GM12878 (cell line): ENCODE measurements at regions not wholly inside any gene's neighbourhood (a gene's known extent, or its start where the extent isn't known, plus 50 kb on each side); places are given as distances from the start of the nearest gene placed in this dataset.

ENCODE experiments used
- ATAC-seq: fragments of 200-7000 bp; cut with Tn5 transposase; 3 replicates; pipeline ENCODE4 v1.9.1; 2020; ENCODE audit warnings: mild to moderate bottlenecking, moderate library complexity
- BruUV-seq: library from RNA; stranded (reverse); fragments of 400-500 nt; replicated peaks from 2 replicates; lab custom pipeline; 2021; lab: Mats Ljungman, UMichigan
- CTCF ChIA-PET: fragments of 300-600 bp; sonication (Branson Sonifier 250); formaldehyde crosslinking; extraction: SDS; loops from one replicate; lab custom pipeline; 2021; ENCODE audit warnings: inconsistent platforms; lab: Yijun Ruan, JAX
- POLR2A ChIA-PET: fragments of 350-600 bp; formaldehyde crosslinking; extraction: SDS; loops from one replicate; lab custom pipeline; 2021; ENCODE audit warnings: inconsistent platforms; lab: Charles Lee
- RAD21 ChIA-PET: fragments of 300-600 bp; sonication (Branson Sonifier 250); formaldehyde crosslinking; loops from one replicate; lab custom pipeline; 2023; ENCODE audit warnings: antibody characterized with exemption; ENCODE audit not compliant: unreplicated experiment; lab: Charles Lee
- SMC1A ChIA-PET: fragments of 300-600 bp; sonication (Branson Sonifier 250); formaldehyde crosslinking; loops from one replicate; lab custom pipeline; 2023; ENCODE audit not compliant: unreplicated experiment, uncharacterized antibody; lab: Charles Lee
- DNase-seq: peaks from one replicate; pipeline ENCODE4 v3.0.0-alpha.2; 2011; ENCODE audit warnings: low read depth, low spot score
- FAIRE-seq: peaks from 3 replicates; lab custom pipeline; 2011; peaks lifted over from hg19 to GRCh38; lab: Jason Lieb, UNC
- H2AFZ ChIP-seq: 2 replicates; pipeline ENCODE4 v1.6.0; 2011; ENCODE audit warnings: low read depth, low read length, control low read depth; ENCODE audit not compliant: control insufficient read depth
- H3K27ac ChIP-seq: 2 replicates; pipeline ENCODE4 v1.5.1; 2011; ENCODE audit warnings: control low read depth; ENCODE audit not compliant: control insufficient read depth, insufficient read depth
- H3K27me3 ChIP-seq, 2 experiments: replicated peaks in 1 of 2; 2 replicates each; pipeline versions ENCODE4 v1.6.0 to v1.6.1; 2011; ENCODE audit warnings: low read length in 1 of 2; ENCODE audit not compliant: control insufficient read depth in 2 of 2, insufficient read depth in 2 of 2
- H3K36me3 ChIP-seq, 2 experiments: 2 replicates each; pipeline ENCODE4 v1.5.1; 2011; ENCODE audit warnings: low read length in 1 of 2; ENCODE audit not compliant: control insufficient read depth in 2 of 2, insufficient read depth in 2 of 2
- H3K4me1 ChIP-seq: 2 replicates; pipeline ENCODE4 v1.6.1; 2011; ENCODE audit warnings: mild to moderate bottlenecking, low read length, moderate library complexity, mixed read lengths; ENCODE audit not compliant: control insufficient read depth, insufficient read depth
- H3K4me2 ChIP-seq: 2 replicates; pipeline ENCODE4 v1.6.0; 2011; ENCODE audit warnings: control low read depth; ENCODE audit not compliant: control insufficient read depth, insufficient read depth
- H3K4me3 ChIP-seq: fragments of 200-600 bp; sonication (generic); 2 replicates; pipeline ENCODE4 v1.5.1; 2016
- H3K79me2 ChIP-seq: 2 replicates; pipeline ENCODE4 v1.6.0; 2011; ENCODE audit warnings: low read length; ENCODE audit not compliant: control insufficient read depth, insufficient read depth
- H3K9ac ChIP-seq: 2 replicates; pipeline ENCODE4 v1.8.0; 2011; ENCODE audit warnings: low read length, control low read depth, mixed read lengths; ENCODE audit not compliant: control insufficient read depth, insufficient read depth
- H3K9me3 ChIP-seq: replicated peaks from 3 replicates; pipeline ENCODE4 v1.5.1; 2011; ENCODE audit warnings: mild to moderate bottlenecking, low read length; ENCODE audit not compliant: control insufficient read depth, insufficient read depth
- H4K20me1 ChIP-seq: 2 replicates; pipeline ENCODE4 v1.6.0; 2011; ENCODE audit not compliant: control insufficient read depth, insufficient read depth
- CEBPB ChIP-seq, 2 experiments: fragments of 150-350 bp in 1 of 2; IDR thresholded peaks; 2 replicates each; pipeline ENCODE4 v1.6.1; 2012 to 2014; ENCODE audit warnings: low read depth in 2 of 2, low read length in 2 of 2, borderline replicate concordance in 1 of 2, inconsistent platforms in 1 of 2
- ESRRA ChIP-seq: IDR thresholded peaks from 2 replicates; pipeline ENCODE4 v1.6.1; 2012; ENCODE audit warnings: mild to moderate bottlenecking, low read length, improper control_type of control experiment
- NFXL1 ChIP-seq: fragments of 450-650 bp; IDR thresholded peaks from 2 replicates; pipeline ENCODE4 v1.6.1; 2017; ENCODE audit warnings: antibody characterized with exemption, mild to moderate bottlenecking, borderline replicate concordance
- RELA ChIP-seq: fragments of 450-650 bp; IDR thresholded peaks from 2 replicates; pipeline ENCODE4 v1.8.0; 2014; ENCODE audit warnings: borderline replicate concordance; ENCODE audit not compliant: partially characterized antibody
- REST ChIP-seq: IDR thresholded peaks from 2 replicates; pipeline ENCODE4 v1.6.1; 2012; ENCODE audit warnings: mild to moderate bottlenecking, low read depth, low read length
- SKIL ChIP-seq: fragments of 450-650 bp; IDR thresholded peaks from 2 replicates; pipeline ENCODE4 v1.6.1; 2017; ENCODE audit warnings: mild to moderate bottlenecking, low read depth, inconsistent platforms; ENCODE audit not compliant: poor library complexity, severe bottlenecking
- SMC3 ChIP-seq: IDR thresholded peaks from 2 replicates; pipeline ENCODE4 v1.6.1; 2011; ENCODE audit warnings: low read length, improper control_type of control experiment, borderline replicate concordance
- SPI1 ChIP-seq: IDR thresholded peaks from 2 replicates; pipeline ENCODE4 v1.6.1; 2011; ENCODE audit warnings: low read depth, mild to moderate bottlenecking, low read length, moderate library complexity, borderline replicate concordance; ENCODE audit not compliant: insufficient read depth
- TCF7 ChIP-seq: IDR thresholded peaks from 2 replicates; pipeline ENCODE4 v1.6.1; 2014; ENCODE audit warnings: antibody characterized with exemption, borderline replicate concordance
- WGBS: methylation state at CpG from one replicate; pipeline ENCODE4 v1.1.6; 2016; ENCODE audit warnings: low lambda C conversion rate; ENCODE audit not compliant: insufficient replicate concordance, insufficient coverage; ENCODE audit errors: missing lambda C conversion rate; 5-methylcytosine and 5-hydroxymethylcytosine counted together
- in situ Hi-C: fragments of 300-500 bp; cut with MboI; formaldehyde crosslinking; loops from 9 replicates; pipeline ENCODE4 v1.14.3; 2018; ENCODE audit warnings: mixed read lengths
- intact Hi-C: fragments of 100-400 bp; cut with micrococcal nuclease; formaldehyde crosslinking; loops from one replicate; pipeline ENCODE4 v1.14.2; 2022; ENCODE audit not compliant: unreplicated experiment
- TF ChIP-seq, protein P1 (sequence below): fragments of 450-650 bp; IDR thresholded peaks from 2 replicates; pipeline ENCODE4 v1.6.1; 2018; ENCODE audit warnings: borderline replicate concordance, mild to moderate bottlenecking; ENCODE audit not compliant: partially characterized antibody

GRCh38 chr13:100855151-100855550 is 180.6 kb upstream of the TMTC4 start:
- no peaks in the 10 kb centered on the region for H3K4me1 ChIP-seq
- WGBS = 28% methylated on average over 4 of the region's 4 CpGs
- ATAC-seq (peak; percentile 54), DNase-seq (no peak), FAIRE-seq (no peak)
- H4K20me1 ChIP-seq = no peaks in the 10 kb centered on the region
- intact Hi-C loops (no loop called here), in situ Hi-C loops (no loop called here)
- POLR2A ChIA-PET = no interaction called here
- SMC1A ChIA-PET = no interaction called here
- no peak overlapping the region for H3K9ac ChIP-seq
- H3K79me2 ChIP-seq = no peaks in the 10 kb centered on the region
- TF ChIP-seq SPI1 (peak; percentile 65), NFXL1 (no peak)
- H3K4me3 ChIP-seq = no peak overlapping the region
- no peak overlapping the region for H3K27ac ChIP-seq
- BruUV-seq = no TSS peak
- CTCF ChIA-PET = no interaction called here
- no peaks in the 10 kb centered on the region for H3K9me3 ChIP-seq
- H3K27me3 ChIP-seq = no peaks in the 10 kb centered on the region
- no peaks in the 10 kb centered on the region for H3K36me3 ChIP-seq
- H2AFZ ChIP-seq = no peak overlapping the region
- RAD21 ChIA-PET = no interaction called here
- H3K4me2 ChIP-seq = no peak overlapping the region

DNA sequence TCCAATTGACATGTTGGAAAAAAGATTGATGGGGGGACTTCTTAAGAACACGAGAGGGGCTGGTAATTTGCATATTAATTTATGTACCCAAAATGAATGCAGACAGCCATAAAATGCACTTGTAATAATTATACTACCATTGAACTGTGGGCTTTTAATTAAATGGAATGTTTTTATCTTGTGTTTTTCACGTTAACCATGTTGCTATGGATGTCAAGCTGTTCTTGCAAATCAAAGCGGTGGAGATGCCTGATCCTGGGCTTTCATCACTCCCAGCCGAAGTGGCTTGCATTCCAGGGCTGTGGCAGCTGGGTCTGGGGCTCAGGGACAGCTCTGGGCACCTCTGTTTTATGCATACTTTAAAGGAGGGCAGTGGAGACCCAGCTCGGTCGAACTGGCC is 179.4 kb upstream of the TMTC4 start:
- no peak overlapping the region for H2AFZ ChIP-seq
- no peak for TF ChIP-seq TCF7
- TF ChIP-seq ESRRA = no peak
- TF ChIP-seq CEBPB (IDR thresholded peaks at IDR 0.05; ENCODE audit: borderline replicate concordance in 1 of 2, low read depth in 2 of 2, low read length in 2 of 2) = no peak
- no peak for TF ChIP-seq SMC3
- TF ChIP-seq REST = no peak
- TF ChIP-seq, protein P1, sequence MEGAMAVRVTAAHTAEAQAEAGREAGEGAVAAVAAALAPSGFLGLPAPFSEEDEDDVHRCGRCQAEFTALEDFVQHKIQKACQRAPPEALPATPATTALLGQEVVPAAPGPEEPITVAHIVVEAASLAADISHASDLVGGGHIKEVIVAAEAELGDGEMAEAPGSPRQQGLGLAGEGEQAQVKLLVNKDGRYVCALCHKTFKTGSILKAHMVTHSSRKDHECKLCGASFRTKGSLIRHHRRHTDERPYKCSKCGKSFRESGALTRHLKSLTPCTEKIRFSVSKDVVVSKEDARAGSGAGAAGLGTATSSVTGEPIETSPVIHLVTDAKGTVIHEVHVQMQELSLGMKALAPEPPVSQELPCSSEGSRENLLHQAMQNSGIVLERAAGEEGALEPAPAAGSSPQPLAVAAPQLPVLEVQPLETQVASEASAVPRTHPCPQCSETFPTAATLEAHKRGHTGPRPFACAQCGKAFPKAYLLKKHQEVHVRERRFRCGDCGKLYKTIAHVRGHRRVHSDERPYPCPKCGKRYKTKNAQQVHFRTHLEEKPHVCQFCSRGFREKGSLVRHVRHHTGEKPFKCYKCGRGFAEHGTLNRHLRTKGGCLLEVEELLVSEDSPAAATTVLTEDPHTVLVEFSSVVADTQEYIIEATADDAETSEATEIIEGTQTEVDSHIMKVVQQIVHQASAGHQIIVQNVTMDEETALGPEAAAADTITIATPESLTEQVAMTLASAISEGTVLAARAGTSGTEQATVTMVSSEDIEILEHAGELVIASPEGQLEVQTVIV = no peak
- TF ChIP-seq RELA = no peak
- no peak for TF ChIP-seq SKIL

More for the DNA sequence above, 179.4 kb upstream of the TMTC4 start:
- H3K79me2 ChIP-seq = no peaks in the 10 kb centered on the region
- in situ Hi-C loops = no loop called here
- WGBS = 3% methylated on average over 6 of the region's 6 CpGs
- no peak overlapping the region for H3K4me2 ChIP-seq
- no peak for FAIRE-seq
- ChIA-PET RAD21 (no interaction called here), CTCF (no interaction called here), SMC1A (no interaction called here), POLR2A (no interaction called here)
- H3K4me1 ChIP-seq = no peaks in the 10 kb centered on the region
- H3K9ac ChIP-seq = no peak overlapping the region
- no peaks in the 10 kb centered on the region for H4K20me1 ChIP-seq
- H3K27me3 ChIP-seq = no peaks in the 10 kb centered on the region
- ATAC-seq = no peak
- H3K4me3 ChIP-seq = no peak overlapping the region
- H3K9me3 ChIP-seq = no peaks in the 10 kb centered on the region
- H3K27ac ChIP-seq = no peak overlapping the region
- no TSS peak for BruUV-seq
- no peaks in the 10 kb centered on the region for H3K36me3 ChIP-seq
- no peak for DNase-seq
- intact Hi-C loops = no loop called here
